ENCODE measurements at regions not wholly inside any gene's neighbourhood (a gene's known extent, or its start where the extent isn't known, plus 50 kb on each side); places are given as distances from the start of the nearest gene placed in this dataset.
A peak's percentile ranks its signal among the peaks of the same experiment; 100 is the strongest.

DNA sequence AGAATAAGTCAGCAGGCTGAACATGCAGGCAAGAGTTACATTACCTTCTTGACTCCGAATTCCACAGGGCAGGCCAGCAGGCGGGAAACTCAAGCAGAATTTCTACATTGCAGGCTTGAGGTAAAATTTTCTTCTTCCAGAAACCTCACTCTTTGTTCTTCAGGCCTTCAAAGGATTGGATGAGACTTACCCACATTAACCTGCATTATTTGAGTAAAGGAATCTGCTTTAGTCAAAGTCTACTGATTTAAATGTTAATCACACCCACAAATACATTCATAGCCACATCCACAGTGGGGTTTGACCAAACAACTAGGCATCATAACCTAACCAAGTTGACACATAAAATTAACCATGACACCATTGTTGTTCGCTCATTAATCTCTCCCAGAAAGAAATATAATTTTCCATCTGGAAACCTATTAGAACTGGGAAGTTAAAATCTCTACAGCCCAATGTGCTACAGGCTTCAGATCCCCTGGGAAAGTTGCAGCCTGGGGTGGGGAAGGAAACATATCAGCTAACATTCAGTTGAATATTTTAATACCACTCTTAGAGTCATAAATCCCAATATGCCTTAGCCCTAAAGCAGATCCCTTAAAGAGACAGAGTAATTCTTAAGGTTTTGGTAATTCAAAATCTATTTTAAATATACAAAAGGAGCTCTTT lies 468.2 kb upstream of the TNP1 start:
- Histone ChIP-seq H3K4me1 (peaks cover 0 to 36% (median 11%) of the 10 kb centered on the region in 4 donors), H3K9me3 (peaks cover 0 to 8% (median 2%) of the 10 kb centered on the region in 4 donors), H3K36me3 (no peaks in the 10 kb centered on the region), H3K27me3 (no peaks in the 10 kb centered on the region), H3K27ac (peak overlapping the region in 2 of 5 donors; percentile 32 to 46), H3K4me3 (no peak overlapping the region)
- 90 to 96% (median 91%) methylated on average over 3 of the region's 3 CpGs for WGBS, 5 donors
- intact Hi-C loops (cut with DNase I; ENCODE audit: low total_unique reads): no loop called here
- DNase-seq: no peak
- TF ChIP-seq POLR2AphosphoS5 (IDR thresholded peaks at IDR 0.05) (no peak), EP300 (IDR thresholded peaks at IDR 0.05) (no peak), POLR2A (IDR thresholded peaks at IDR 0.05) (no peak)
- TF ChIP-seq, protein P1, sequence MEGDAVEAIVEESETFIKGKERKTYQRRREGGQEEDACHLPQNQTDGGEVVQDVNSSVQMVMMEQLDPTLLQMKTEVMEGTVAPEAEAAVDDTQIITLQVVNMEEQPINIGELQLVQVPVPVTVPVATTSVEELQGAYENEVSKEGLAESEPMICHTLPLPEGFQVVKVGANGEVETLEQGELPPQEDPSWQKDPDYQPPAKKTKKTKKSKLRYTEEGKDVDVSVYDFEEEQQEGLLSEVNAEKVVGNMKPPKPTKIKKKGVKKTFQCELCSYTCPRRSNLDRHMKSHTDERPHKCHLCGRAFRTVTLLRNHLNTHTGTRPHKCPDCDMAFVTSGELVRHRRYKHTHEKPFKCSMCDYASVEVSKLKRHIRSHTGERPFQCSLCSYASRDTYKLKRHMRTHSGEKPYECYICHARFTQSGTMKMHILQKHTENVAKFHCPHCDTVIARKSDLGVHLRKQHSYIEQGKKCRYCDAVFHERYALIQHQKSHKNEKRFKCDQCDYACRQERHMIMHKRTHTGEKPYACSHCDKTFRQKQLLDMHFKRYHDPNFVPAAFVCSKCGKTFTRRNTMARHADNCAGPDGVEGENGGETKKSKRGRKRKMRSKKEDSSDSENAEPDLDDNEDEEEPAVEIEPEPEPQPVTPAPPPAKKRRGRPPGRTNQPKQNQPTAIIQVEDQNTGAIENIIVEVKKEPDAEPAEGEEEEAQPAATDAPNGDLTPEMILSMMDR (IDR thresholded peaks at IDR 0.05): no peak

DNA sequence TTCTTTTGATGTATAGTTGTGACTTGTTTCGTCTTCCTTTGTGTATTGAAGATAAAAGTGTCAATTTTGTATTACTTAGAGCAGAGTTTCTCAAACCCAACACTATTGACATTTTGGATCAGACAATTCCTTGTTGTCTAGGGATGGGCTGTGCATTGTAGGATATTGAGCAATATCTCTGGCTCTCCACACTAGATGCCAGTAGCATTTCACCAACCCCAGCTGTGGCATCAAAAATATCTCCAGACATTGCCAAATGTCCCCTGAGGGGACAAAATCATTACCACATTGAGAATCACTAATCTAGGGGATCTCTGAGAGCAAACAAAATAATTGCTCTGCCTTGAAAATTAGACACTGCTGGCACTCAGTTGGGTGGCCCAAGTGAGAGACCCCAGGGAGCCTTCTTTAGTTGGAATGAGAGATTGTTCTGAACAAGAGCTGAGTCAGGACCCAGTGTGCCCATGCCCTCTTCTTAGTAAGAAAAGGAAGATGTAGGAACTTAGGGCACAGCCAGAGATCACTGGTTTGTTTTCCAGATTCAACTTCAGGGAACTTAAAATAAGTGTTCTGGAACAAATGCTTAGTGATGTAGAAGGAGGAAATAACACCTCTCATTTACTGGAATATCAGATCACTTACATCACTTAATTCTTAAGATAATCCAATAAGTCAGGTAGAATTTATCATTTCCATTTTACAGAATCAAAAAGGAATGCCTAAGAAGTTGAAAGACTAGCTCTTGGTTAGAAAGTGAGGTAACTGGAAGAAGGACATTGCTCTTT lies 466.6 kb upstream of the TNP1 start:
- Histone ChIP-seq H3K27ac (no peak overlapping the region), H3K27me3 (no peaks in the 10 kb centered on the region), H3K4me3 (no peak overlapping the region), H3K4me1 (peaks cover 0 to 27% (median 4%) of the 10 kb centered on the region in 4 donors), H3K9me3 (peaks cover 0 to 8% (median 2%) of the 10 kb centered on the region in 4 donors), H3K36me3 (no peaks in the 10 kb centered on the region)
- no peak for DNase-seq
- no peak for TF ChIP-seq EP300 (IDR thresholded peaks at IDR 0.05)
- TF ChIP-seq, protein P1 (IDR thresholded peaks at IDR 0.05): no peak
- no peak for TF ChIP-seq POLR2A (IDR thresholded peaks at IDR 0.05)
- no peak for TF ChIP-seq POLR2AphosphoS5 (IDR thresholded peaks at IDR 0.05)
- intact Hi-C loops (cut with DNase I; ENCODE audit: low total_unique reads): no loop called here
- WGBS, 5 donors: 27 to 54% (median 39%) methylated on average over 1 of the region's 1 CpG

DNA sequence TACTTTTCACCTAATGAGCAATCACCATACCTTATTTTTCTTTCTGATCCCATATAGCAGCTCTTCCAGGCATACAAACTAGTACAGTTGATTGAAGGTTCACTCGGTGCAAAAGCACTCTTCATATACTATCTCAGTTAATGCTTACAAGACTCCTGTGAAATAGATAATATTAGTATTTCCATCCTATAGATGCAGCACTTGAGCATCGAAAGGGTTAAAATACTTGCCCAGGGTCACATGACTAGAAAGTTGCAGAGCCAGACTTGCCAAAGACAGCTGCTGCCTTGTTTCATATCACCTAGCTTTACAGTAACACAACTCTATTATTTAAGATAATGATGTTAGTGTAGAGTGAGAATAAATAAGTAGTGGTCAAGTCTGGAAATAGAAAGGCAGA lies 466.0 kb upstream of the TNP1 start:
- Histone ChIP-seq H3K27me3 (no peaks in the 10 kb centered on the region), H3K36me3 (no peaks in the 10 kb centered on the region), H3K27ac (no peak overlapping the region), H3K4me1 (peaks cover 0 to 21% (median under 1%) of the 10 kb centered on the region in 4 donors), H3K9me3 (peaks cover 0 to 8% (median 2%) of the 10 kb centered on the region in 4 donors), H3K4me3 (no peak overlapping the region)
- TF ChIP-seq, protein P1 (IDR thresholded peaks at IDR 0.05): no peak
- TF ChIP-seq POLR2AphosphoS5 (IDR thresholded peaks at IDR 0.05) (no peak), EP300 (IDR thresholded peaks at IDR 0.05) (no peak), POLR2A (IDR thresholded peaks at IDR 0.05) (no peak)
- intact Hi-C loops (cut with DNase I; ENCODE audit: low total_unique reads): no loop called here
- WGBS, 5 donors: 68 to 80% (median 72%) methylated on average over 2 of the region's 2 CpGs
- DNase-seq: no peak

DNA sequence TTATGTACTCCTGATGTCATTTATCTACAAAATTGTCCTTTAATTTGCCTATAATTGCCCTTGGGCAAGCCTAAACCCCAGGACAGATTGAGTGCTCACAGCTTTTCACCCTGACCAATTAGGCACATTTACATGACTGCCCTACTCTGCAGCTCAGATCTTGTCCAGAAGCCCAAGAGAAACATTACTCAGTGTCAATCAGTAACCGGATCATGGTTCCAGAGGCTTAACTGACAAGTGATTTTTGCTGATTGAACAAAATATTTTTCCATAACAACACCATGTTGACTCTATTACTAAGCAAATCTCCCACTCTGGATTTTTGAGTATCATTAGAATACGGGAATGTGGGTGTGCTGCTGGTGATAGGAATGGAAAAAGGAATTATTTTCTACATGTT lies 465.4 kb upstream of the TNP1 start:
- H3K27ac ChIP-seq: no peak overlapping the region
- H3K27me3 ChIP-seq: no peaks in the 10 kb centered on the region
- H3K4me3 ChIP-seq: no peak overlapping the region
- peaks cover 0 to 8% (median 2%) of the 10 kb centered on the region in 4 donors for H3K9me3 ChIP-seq
- peaks cover 0 to 18% (median 0%) of the 10 kb centered on the region in 4 donors for H3K4me1 ChIP-seq
- H3K36me3 ChIP-seq: no peaks in the 10 kb centered on the region
- no peak for TF ChIP-seq POLR2AphosphoS5 (IDR thresholded peaks at IDR 0.05)
- 59 to 78% (median 65%) methylated on average over 2 of the region's 2 CpGs for WGBS, 5 donors
- DNase-seq: no peak
- intact Hi-C loops (cut with DNase I; ENCODE audit: low total_unique reads): no loop called here
